GM12878 (cell line): ENCODE measurements at regions not wholly inside any gene's neighbourhood (a gene's known extent, or its start where the extent isn't known, plus 50 kb on each side); places are given as distances from the start of the nearest gene placed in this dataset.

Experiments used
- BACH1 ChIP-seq: fragments of 450-650 bp; IDR thresholded peaks from 2 replicates; pipeline ENCODE4 v1.6.1; 2017; ENCODE audit warnings: mild to moderate bottlenecking, borderline replicate concordance
- BCL11A ChIP-seq: IDR thresholded peaks from 2 replicates; pipeline ENCODE4 v1.6.1; 2011; ENCODE audit warnings: low read depth, low read length
- BHLHE40 ChIP-seq, 2 experiments: fragments of 450-650 bp in 1 of 2; IDR thresholded peaks; 2 replicates each; pipeline ENCODE4 v1.6.1; 2011 to 2017; ENCODE audit warnings: low read depth in 2 of 2, borderline replicate concordance in 1 of 2, improper control_type of control experiment in 1 of 2, low read length in 1 of 2, mild to moderate bottlenecking in 1 of 2
- BMI1 ChIP-seq: fragments of 450-650 bp; IDR thresholded peaks from 2 replicates; pipeline ENCODE4 v1.6.1; 2016; ENCODE audit warnings: mild to moderate bottlenecking, moderate library complexity, borderline replicate concordance
- CBFB ChIP-seq: IDR thresholded peaks from 2 replicates; pipeline ENCODE4 v1.6.1; 2016; ENCODE audit warnings: antibody characterized with exemption, low read depth
- CEBPB ChIP-seq, 2 experiments: fragments of 150-350 bp in 1 of 2; IDR thresholded peaks; 2 replicates each; pipeline ENCODE4 v1.6.1; 2012 to 2014; ENCODE audit warnings: low read depth in 2 of 2, low read length in 2 of 2, borderline replicate concordance in 1 of 2, inconsistent platforms in 1 of 2
- EZH2 ChIP-seq: IDR thresholded peaks from 2 replicates; pipeline ENCODE4 v1.6.1; 2012; ENCODE audit warnings: low read depth, mild to moderate bottlenecking, control low read depth, inconsistent platforms, low read length, borderline replicate concordance; ENCODE audit not compliant: control insufficient read depth
- HDAC2 ChIP-seq: fragments of 200-600 bp; sonication (generic); IDR thresholded peaks from 2 replicates; pipeline ENCODE4 v1.6.1; 2017
- HDAC6 ChIP-seq: fragments of 200-600 bp; sonication (generic); IDR thresholded peaks from one replicate; pipeline ENCODE4 v1.8.0; 2017; ENCODE audit warnings: antibody characterized with exemption; ENCODE audit not compliant: unreplicated experiment
- IKZF2 ChIP-seq, 2 experiments: fragments of 450-650 bp; IDR thresholded peaks; 2 replicates each; pipeline ENCODE4 v1.6.1; 2017; ENCODE audit warnings: mild to moderate bottlenecking in 2 of 2, moderate library complexity in 2 of 2
- KLF5 ChIP-seq: fragments of 450-650 bp; IDR thresholded peaks from 2 replicates; pipeline ENCODE4 v1.6.1; 2014; ENCODE audit warnings: mild to moderate bottlenecking; ENCODE audit not compliant: partially characterized antibody
- MEF2B ChIP-seq: fragments of 450-650 bp; IDR thresholded peaks from 2 replicates; pipeline ENCODE4 v1.6.1; 2018; ENCODE audit warnings: mild to moderate bottlenecking, moderate library complexity; ENCODE audit not compliant: partially characterized antibody, poor library complexity, severe bottlenecking
- NRF1 ChIP-seq: conservative IDR thresholded peaks from 2 replicates; pipeline ENCODE4 v1.6.1; 2011; ENCODE audit warnings: mild to moderate bottlenecking, low read depth, low read length, improper control_type of control experiment
- RCOR1 ChIP-seq: conservative IDR thresholded peaks from 2 replicates; pipeline ENCODE4 v1.6.1; 2012; ENCODE audit warnings: low read depth, low read length, improper control_type of control experiment
- RUNX3 ChIP-seq: IDR thresholded peaks from 2 replicates; pipeline ENCODE4 v1.6.1; 2012; ENCODE audit warnings: low read length, inconsistent platforms
- SMAD1 ChIP-seq: fragments of 450-650 bp; IDR thresholded peaks from 2 replicates; pipeline ENCODE4 v1.6.1; 2018; ENCODE audit warnings: mild to moderate bottlenecking, low read depth; ENCODE audit not compliant: partially characterized antibody
- TARDBP ChIP-seq: IDR thresholded peaks from 2 replicates; pipeline ENCODE4 v1.6.1; 2016; ENCODE audit warnings: borderline replicate concordance
- WRNIP1 ChIP-seq: IDR thresholded peaks from 2 replicates; pipeline ENCODE4 v1.6.1; 2011; ENCODE audit warnings: low read depth, low read length, improper control_type of control experiment, borderline replicate concordance
- ZNF24 ChIP-seq: fragments of 450-650 bp; IDR thresholded peaks from 2 replicates; pipeline ENCODE4 v1.6.1; 2017; ENCODE audit warnings: antibody characterized with exemption, mild to moderate bottlenecking
- ZSCAN29 ChIP-seq: fragments of 450-650 bp; IDR thresholded peaks from 2 replicates; pipeline ENCODE4 v1.6.1; 2017; ENCODE audit warnings: mild to moderate bottlenecking, moderate library complexity
- ZZZ3 ChIP-seq: IDR thresholded peaks from 2 replicates; pipeline ENCODE4 v1.6.1; 2011; ENCODE audit warnings: low read depth; ENCODE audit not compliant: control insufficient read depth, insufficient read length
- TF ChIP-seq, protein P1 (sequence below): fragments of 450-650 bp; IDR thresholded peaks from 2 replicates; pipeline ENCODE4 v1.6.1; 2017; ENCODE audit warnings: low read depth, mild to moderate bottlenecking, moderate library complexity
- TF ChIP-seq, protein P2 (sequence below): IDR thresholded peaks from 2 replicates; pipeline ENCODE4 v1.6.1; 2011; ENCODE audit warnings: low read depth, mild to moderate bottlenecking, low read length, moderate library complexity, borderline replicate concordance; ENCODE audit errors: extremely low read depth
- TF ChIP-seq, protein P3 (sequence below): IDR thresholded peaks from 2 replicates; pipeline ENCODE4 v1.6.1; 2011; ENCODE audit warnings: low read depth, low read length, improper control_type of control experiment, borderline replicate concordance
- TF ChIP-seq, protein P4 (sequence below): IDR thresholded peaks from 2 replicates; pipeline ENCODE4 v1.6.1; 2012; ENCODE audit warnings: mild to moderate bottlenecking, low read depth, low read length

DNA sequence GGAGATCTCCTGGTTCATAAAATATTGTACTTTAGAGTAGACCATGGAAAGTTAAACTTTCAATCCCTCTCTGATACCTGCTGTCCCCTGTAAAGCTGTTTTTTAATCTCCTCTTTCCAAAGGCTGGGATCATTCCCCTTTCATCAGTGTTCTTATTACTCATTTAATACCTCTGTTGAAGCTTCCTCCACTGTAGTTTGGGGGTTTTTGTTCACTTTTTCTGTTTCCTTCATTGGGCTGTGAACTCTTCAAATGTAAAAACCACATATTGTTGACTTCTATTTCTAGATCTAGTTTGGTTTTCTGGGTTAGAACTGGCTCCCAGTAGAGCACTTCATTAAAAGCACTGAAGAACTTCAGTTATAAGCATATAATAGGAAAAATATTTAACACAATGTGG, 598.1 kb downstream of the RNF144A start (continued):
- TF ChIP-seq ZZZ3 (no peak), MEF2B (peak; percentile 87), BCL11A (0 out of 2 replicates have a peak, but pooled peaks have one; percentile 35), WRNIP1 (no peak), RUNX3 (peak; percentile 62), CEBPB (IDR thresholded peaks at IDR 0.05; ENCODE audit: borderline replicate concordance in 1 of 2, low read depth in 2 of 2, low read length in 2 of 2) (no peak), SMAD1 (peak; percentile 32), HDAC2 (no peak), CBFB (no peak), ZNF24 (peak; percentile 67), KLF5 (no peak), BACH1 (no peak), TARDBP (no peak), BHLHE40 (IDR thresholded peaks at IDR 0.05; ENCODE audit: borderline replicate concordance in 1 of 2, low read depth in 2 of 2, low read length in 1 of 2) (no peak), RCOR1 (no peak), EZH2 (no peak), ZSCAN29 (no peak), HDAC6 (no peak), BMI1 (no peak; the same call in 1 of the 2 replicates), NRF1 (no peak), IKZF2 (IDR thresholded peaks at IDR 0.05) (peak; percentile 95)
- TF ChIP-seq, protein P1, sequence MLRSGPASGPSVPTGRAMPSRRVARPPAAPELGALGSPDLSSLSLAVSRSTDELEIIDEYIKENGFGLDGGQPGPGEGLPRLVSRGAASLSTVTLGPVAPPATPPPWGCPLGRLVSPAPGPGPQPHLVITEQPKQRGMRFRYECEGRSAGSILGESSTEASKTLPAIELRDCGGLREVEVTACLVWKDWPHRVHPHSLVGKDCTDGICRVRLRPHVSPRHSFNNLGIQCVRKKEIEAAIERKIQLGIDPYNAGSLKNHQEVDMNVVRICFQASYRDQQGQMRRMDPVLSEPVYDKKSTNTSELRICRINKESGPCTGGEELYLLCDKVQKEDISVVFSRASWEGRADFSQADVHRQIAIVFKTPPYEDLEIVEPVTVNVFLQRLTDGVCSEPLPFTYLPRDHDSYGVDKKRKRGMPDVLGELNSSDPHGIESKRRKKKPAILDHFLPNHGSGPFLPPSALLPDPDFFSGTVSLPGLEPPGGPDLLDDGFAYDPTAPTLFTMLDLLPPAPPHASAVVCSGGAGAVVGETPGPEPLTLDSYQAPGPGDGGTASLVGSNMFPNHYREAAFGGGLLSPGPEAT = peak; percentile 89
- TF ChIP-seq, protein P2, sequence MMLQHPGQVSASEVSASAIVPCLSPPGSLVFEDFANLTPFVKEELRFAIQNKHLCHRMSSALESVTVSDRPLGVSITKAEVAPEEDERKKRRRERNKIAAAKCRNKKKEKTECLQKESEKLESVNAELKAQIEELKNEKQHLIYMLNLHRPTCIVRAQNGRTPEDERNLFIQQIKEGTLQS = no peak
- TF ChIP-seq, protein P3, sequence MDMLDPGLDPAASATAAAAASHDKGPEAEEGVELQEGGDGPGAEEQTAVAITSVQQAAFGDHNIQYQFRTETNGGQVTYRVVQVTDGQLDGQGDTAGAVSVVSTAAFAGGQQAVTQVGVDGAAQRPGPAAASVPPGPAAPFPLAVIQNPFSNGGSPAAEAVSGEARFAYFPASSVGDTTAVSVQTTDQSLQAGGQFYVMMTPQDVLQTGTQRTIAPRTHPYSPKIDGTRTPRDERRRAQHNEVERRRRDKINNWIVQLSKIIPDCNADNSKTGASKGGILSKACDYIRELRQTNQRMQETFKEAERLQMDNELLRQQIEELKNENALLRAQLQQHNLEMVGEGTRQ = no peak
- TF ChIP-seq, protein P4, sequence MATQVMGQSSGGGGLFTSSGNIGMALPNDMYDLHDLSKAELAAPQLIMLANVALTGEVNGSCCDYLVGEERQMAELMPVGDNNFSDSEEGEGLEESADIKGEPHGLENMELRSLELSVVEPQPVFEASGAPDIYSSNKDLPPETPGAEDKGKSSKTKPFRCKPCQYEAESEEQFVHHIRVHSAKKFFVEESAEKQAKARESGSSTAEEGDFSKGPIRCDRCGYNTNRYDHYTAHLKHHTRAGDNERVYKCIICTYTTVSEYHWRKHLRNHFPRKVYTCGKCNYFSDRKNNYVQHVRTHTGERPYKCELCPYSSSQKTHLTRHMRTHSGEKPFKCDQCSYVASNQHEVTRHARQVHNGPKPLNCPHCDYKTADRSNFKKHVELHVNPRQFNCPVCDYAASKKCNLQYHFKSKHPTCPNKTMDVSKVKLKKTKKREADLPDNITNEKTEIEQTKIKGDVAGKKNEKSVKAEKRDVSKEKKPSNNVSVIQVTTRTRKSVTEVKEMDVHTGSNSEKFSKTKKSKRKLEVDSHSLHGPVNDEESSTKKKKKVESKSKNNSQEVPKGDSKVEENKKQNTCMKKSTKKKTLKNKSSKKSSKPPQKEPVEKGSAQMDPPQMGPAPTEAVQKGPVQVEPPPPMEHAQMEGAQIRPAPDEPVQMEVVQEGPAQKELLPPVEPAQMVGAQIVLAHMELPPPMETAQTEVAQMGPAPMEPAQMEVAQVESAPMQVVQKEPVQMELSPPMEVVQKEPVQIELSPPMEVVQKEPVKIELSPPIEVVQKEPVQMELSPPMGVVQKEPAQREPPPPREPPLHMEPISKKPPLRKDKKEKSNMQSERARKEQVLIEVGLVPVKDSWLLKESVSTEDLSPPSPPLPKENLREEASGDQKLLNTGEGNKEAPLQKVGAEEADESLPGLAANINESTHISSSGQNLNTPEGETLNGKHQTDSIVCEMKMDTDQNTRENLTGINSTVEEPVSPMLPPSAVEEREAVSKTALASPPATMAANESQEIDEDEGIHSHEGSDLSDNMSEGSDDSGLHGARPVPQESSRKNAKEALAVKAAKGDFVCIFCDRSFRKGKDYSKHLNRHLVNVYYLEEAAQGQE = no peak
